ENCODE measurements at regions not wholly inside any gene's neighbourhood (a gene's known extent, or its start where the extent isn't known, plus 50 kb on each side); places are given as distances from the start of the nearest gene placed in this dataset.

- TF ChIP-seq CTCF (IDR thresholded peaks at IDR 0.05) (no peak), POLR2A (IDR thresholded peaks at IDR 0.05) (no peak)
These were observed 220.0 kb upstream of the JADE1 start for GRCh38 chr4:128589384-128589965.

Data from lower leg skin (tissue), 3 donors.